ACC112 (cell line): ENCODE measurements at regions not wholly inside any gene's neighbourhood (a gene's known extent, or its start where the extent isn't known, plus 50 kb on each side); places are given as distances from the start of the nearest gene placed in this dataset.

Experiments
- H2AFZ ChIP-seq: fragments of 200-600 bp; sonication (generic); one replicate; pipeline ENCODE4 v1.6.0; 2017; ENCODE audit warnings: antibody characterized with exemption, low read length; ENCODE audit not compliant: unreplicated experiment
- H3K27ac ChIP-seq: fragments of 200-600 bp; sonication (generic); 2 replicates; pipeline ENCODE4 v1.5.1; 2014; ENCODE audit warnings: low read depth, mild to moderate bottlenecking, antibody characterized with exemption, low read length, moderate library complexity
- H3K27me3 ChIP-seq: fragments of 200-600 bp; sonication (generic); 2 replicates; pipeline ENCODE4 v1.6.1; 2014; ENCODE audit warnings: mild to moderate bottlenecking, antibody characterized with exemption, low read length, moderate library complexity, mixed read lengths; ENCODE audit not compliant: insufficient read depth
- H3K36me3 ChIP-seq: fragments of 200-600 bp; sonication (generic); 2 replicates; pipeline ENCODE4 v1.6.1; 2016; ENCODE audit warnings: mild to moderate bottlenecking, antibody characterized with exemption, low read length, moderate library complexity, mixed read lengths; ENCODE audit not compliant: insufficient read depth
- H3K4me1 ChIP-seq: fragments of 200-600 bp; sonication (generic); one replicate; pipeline ENCODE4 v1.6.1; 2016; ENCODE audit warnings: low read length, mixed read lengths; ENCODE audit not compliant: insufficient read depth, unreplicated experiment, control insufficient read depth
- H3K4me3 ChIP-seq: fragments of 200-600 bp; sonication (generic); 2 replicates; pipeline ENCODE4 v1.5.1; 2014; ENCODE audit warnings: mild to moderate bottlenecking, low read depth, low read length
- H3K79me2 ChIP-seq: fragments of 200-600 bp; sonication (generic); one replicate; pipeline ENCODE4 v1.6.0; 2016; ENCODE audit warnings: low read length; ENCODE audit not compliant: control insufficient read depth, unreplicated experiment, insufficient read depth

DNA sequence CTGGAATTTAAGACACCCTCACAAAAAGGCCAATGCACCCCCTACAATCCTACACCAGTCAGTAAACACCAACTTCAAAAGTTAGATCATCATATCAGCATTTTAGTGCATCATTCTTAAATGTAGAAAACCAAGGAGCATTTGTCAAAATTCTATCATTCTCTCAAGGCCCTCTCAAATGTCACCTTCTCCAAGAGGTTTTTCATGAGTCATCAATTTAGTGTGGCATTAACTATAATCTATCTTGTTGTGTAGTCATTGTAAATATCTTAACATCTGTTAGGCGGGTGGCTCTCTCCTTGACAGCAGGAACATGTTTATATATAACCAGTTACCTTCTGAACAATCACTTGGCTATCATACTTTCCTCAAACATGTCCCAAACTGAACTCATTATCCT, 62.1 kb upstream of the G2E3 start:
- no peak overlapping the region for H3K4me3 ChIP-seq
- peaks cover 18% of the 10 kb centered on the region for H3K27me3 ChIP-seq
- no peaks in the 10 kb centered on the region for H3K4me1 ChIP-seq
- no peaks in the 10 kb centered on the region for H3K36me3 ChIP-seq
- no peaks in the 10 kb centered on the region for H3K79me2 ChIP-seq
- H2AFZ ChIP-seq = no peak overlapping the region
- H3K27ac ChIP-seq = no peak overlapping the region

- Histone ChIP-seq H3K27me3 (peaks cover 10% of the 10 kb centered on the region; the same call in 1 of the 2 replicates), H3K27ac (no peak overlapping the region), H3K4me1 (no peaks in the 10 kb centered on the region), H3K79me2 (no peaks in the 10 kb centered on the region), H3K36me3 (no peaks in the 10 kb centered on the region), H2AFZ (no peak overlapping the region), H3K4me3 (no peak overlapping the region)
These were observed 59.6 kb upstream of the G2E3 start for GRCh38 chr14:30499358-30499757.

DNA sequence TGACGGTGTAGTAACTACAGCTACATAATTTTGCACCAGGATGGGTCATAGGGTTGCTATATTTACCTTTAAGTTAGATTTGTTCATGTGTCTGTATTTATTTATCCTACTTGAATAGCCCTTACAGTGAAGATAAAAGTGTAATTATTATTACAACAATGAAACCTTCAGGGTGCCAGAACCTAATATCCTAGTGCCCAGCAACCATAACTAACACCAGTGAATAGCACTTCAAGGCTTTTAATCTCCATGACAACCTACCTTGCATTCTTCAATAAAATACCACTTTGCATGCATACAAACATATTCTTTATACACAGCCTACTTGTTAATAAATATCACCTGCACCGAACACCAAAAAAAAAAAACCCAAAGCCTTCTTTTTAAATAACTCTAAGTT, 58.7 kb upstream of the G2E3 start:
- no peaks in the 10 kb centered on the region for H3K79me2 ChIP-seq
- no peaks in the 10 kb centered on the region for H3K4me1 ChIP-seq
- H3K27me3 ChIP-seq = peaks cover 10% of the 10 kb centered on the region; the same call in 1 of the 2 replicates
- no peaks in the 10 kb centered on the region for H3K36me3 ChIP-seq
- H3K4me3 ChIP-seq = no peak overlapping the region
- no peak overlapping the region for H2AFZ ChIP-seq
- H3K27ac ChIP-seq = no peak overlapping the region

DNA sequence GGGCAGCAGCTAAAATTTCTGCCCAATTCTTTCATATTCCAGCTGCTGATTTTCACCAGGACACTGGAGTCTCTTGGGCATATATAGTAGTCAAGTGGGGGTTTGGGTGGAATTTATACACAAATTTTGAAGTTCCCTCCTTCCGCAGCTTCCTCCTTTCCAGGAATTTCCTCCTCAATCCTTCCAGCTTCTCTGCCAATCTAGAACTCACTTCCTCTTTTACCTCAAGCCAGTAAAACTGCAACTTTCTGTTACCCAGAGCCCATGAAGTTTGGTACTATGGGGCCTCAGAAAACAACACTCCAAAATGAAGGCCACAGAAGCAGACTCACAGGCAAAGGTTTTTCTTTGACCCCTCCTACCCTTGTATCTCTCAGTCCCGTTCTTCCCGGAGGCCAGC, 51.7 kb upstream of the G2E3 start:
- no peaks in the 10 kb centered on the region for H3K36me3 ChIP-seq

More for the DNA sequence above, 51.7 kb upstream of the G2E3 start:
- no peaks in the 10 kb centered on the region for H3K79me2 ChIP-seq
- no peak overlapping the region for H3K27ac ChIP-seq
- H3K4me3 ChIP-seq = no peak overlapping the region
- H2AFZ ChIP-seq = no peak overlapping the region
- H3K4me1 ChIP-seq = no peaks in the 10 kb centered on the region
- H3K27me3 ChIP-seq = peaks cover 24% of the 10 kb centered on the region
